Esophagus squamous epithelium (tissue), 4 donors: ENCODE measurements at regions not wholly inside any gene's neighbourhood (a gene's known extent, or its start where the extent isn't known, plus 50 kb on each side); places are given as distances from the start of the nearest gene placed in this dataset.

Experiments
- CTCF ChIP-seq, 6 experiments: fragments of 450-650 bp in 4 of 6; fragments of 200-600 bp in 2 of 6; sonication (generic) in 2 of 6; IDR thresholded peaks; one replicate each; pipeline ENCODE4 v1.5.1; 2016 to 2019; ENCODE audit warnings: antibody characterized with exemption in 6 of 6, mild to moderate bottlenecking in 4 of 6, moderate library complexity in 4 of 6
- POLR2A ChIP-seq, 4 donors: fragments of 450-650 bp; IDR thresholded peaks; one replicate each; pipeline ENCODE4 v1.6.1; 2017; ENCODE audit warnings: antibody characterized with exemption in 4 of 4, mild to moderate bottlenecking in 4 of 4, moderate library complexity in 3 of 4

GRCh38 chr21:41107602-41108001 is 60.4 kb upstream of the BACE2 start:
- no peak for TF ChIP-seq CTCF (IDR thresholded peaks at IDR 0.05)
- TF ChIP-seq POLR2A (IDR thresholded peaks at IDR 0.05): no peak
